ENCODE measurements at regions not wholly inside any gene's neighbourhood (a gene's known extent, or its start where the extent isn't known, plus 50 kb on each side); places are given as distances from the start of the nearest gene placed in this dataset.
"Not testable (repeated sequence)": the region's sequence is repeated elsewhere in the genome, so short reads cannot be mapped to it uniquely, and the experiment has no call there.

DNA sequence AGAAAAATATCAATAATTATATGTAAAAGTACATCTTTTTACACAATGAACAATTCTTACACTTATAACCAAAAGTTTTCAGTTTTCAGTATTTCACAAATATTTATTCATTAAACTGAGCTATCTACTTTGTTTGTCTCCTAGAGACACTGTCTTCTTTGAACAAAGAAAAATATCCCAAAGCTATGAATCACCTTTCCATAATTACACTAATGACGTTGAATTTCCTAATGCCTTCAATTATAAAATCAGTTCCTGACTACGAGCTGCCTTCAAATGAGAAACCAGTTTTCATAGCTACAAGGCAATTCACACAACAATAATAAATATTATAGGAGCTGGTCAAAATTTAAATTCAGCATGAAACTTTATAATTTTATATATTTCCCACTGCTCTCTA lies 201.8 kb upstream of the BRINP3 start:
- Histone ChIP-seq H3K36me3 (no peaks in the 10 kb centered on the region), H3K9me3 (peaks cover 0 to 10% (median 2%) of the 10 kb centered on the region in 8 donors), H3K4me1 (no peaks in the 10 kb centered on the region), H3K4me3 (no peak overlapping the region), H3K27ac (no peak overlapping the region), H3K27me3 (replicated peaks in 1 of 7) (no peaks in the 10 kb centered on the region)
- intact Hi-C loops (cut with DNase I; ENCODE audit: low total_unique reads), result no loop called here
- WGBS, 5 donors, result 61 to 81% (median 72%) methylated on average over 2 of the region's 2 CpGs
- no peak for DNase-seq
- TF ChIP-seq POLR2A (IDR thresholded peaks at IDR 0.05), result no peak
- TF ChIP-seq POLR2AphosphoS5 (IDR thresholded peaks at IDR 0.05), result no peak
- TF ChIP-seq, protein P1, sequence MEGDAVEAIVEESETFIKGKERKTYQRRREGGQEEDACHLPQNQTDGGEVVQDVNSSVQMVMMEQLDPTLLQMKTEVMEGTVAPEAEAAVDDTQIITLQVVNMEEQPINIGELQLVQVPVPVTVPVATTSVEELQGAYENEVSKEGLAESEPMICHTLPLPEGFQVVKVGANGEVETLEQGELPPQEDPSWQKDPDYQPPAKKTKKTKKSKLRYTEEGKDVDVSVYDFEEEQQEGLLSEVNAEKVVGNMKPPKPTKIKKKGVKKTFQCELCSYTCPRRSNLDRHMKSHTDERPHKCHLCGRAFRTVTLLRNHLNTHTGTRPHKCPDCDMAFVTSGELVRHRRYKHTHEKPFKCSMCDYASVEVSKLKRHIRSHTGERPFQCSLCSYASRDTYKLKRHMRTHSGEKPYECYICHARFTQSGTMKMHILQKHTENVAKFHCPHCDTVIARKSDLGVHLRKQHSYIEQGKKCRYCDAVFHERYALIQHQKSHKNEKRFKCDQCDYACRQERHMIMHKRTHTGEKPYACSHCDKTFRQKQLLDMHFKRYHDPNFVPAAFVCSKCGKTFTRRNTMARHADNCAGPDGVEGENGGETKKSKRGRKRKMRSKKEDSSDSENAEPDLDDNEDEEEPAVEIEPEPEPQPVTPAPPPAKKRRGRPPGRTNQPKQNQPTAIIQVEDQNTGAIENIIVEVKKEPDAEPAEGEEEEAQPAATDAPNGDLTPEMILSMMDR (IDR thresholded peaks at IDR 0.05 in 8 of 11, conservative IDR thresholded peaks at IDR 0.05 in 3 of 11), result no peak

DNA sequence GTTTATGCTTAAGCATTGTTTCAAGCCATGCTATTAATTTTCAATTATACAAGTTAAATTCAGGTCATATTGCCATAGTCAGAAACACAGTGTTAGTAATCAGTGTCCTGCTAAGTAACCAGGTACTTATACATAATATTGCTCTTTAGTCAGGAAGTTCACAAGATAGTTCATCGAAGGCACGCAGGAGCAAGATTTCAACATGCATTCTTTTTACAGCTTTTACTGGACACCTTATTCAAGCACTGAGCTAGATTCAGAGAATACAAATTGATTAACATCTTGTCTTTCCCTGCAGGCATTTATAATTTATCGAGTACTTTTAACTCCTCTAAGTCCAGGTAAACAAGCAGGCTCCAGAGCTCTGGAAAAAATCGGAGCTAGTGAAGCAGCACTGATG lies 202.3 kb upstream of the BRINP3 start:
- Histone ChIP-seq H3K27me3 (replicated peaks in 1 of 7) (no peaks in the 10 kb centered on the region), H3K9me3 (peaks cover 0 to 10% (median 1%) of the 10 kb centered on the region in 8 donors), H3K27ac (no peak overlapping the region), H3K36me3 (no peaks in the 10 kb centered on the region), H3K4me3 (no peak overlapping the region), H3K4me1 (no peaks in the 10 kb centered on the region)
- TF ChIP-seq POLR2A (IDR thresholded peaks at IDR 0.05) (no peak), POLR2AphosphoS5 (IDR thresholded peaks at IDR 0.05) (no peak)
- TF ChIP-seq, protein P1 (IDR thresholded peaks at IDR 0.05 in 8 of 11, conservative IDR thresholded peaks at IDR 0.05 in 3 of 11), result no peak
- 66 to 87% (median 85%) methylated on average over 4 of the region's 4 CpGs for WGBS, 5 donors
- no peak for DNase-seq
- intact Hi-C loops (cut with DNase I; ENCODE audit: low total_unique reads), result no loop called here

DNA sequence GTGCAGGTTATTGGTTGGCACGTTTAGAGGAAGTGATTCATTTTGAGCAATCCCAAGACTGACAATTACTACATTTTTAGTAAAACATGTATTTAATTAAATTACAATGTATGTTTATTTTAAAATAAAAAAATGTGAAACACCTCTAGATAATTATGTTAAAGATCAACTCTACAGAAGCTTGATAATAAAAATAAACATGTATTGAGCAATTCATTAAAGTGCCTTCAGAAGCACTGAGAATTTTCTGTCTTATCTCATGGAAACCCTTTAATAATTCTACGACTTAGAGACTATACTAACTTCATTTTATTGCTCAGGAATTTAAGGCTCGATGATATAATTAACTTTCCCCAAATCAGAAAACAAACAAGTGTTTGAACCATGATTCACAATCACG lies 208.0 kb upstream of the BRINP3 start:
- Histone ChIP-seq H3K4me1 (no peaks in the 10 kb centered on the region), H3K27ac (no peak overlapping the region), H3K36me3 (no peaks in the 10 kb centered on the region), H3K4me3 (no peak overlapping the region), H3K9me3 (peaks cover 0 to 4% (median 0%) of the 10 kb centered on the region in 8 donors), H3K27me3 (replicated peaks in 1 of 7) (no peaks in the 10 kb centered on the region)
- 74 to 84% (median 78%) methylated on average over 4 of the region's 4 CpGs for WGBS, 5 donors
- intact Hi-C loops (cut with DNase I; ENCODE audit: low total_unique reads), result no loop called here
- TF ChIP-seq POLR2AphosphoS5 (IDR thresholded peaks at IDR 0.05), result no peak
- no peak for TF ChIP-seq POLR2A (IDR thresholded peaks at IDR 0.05)
- TF ChIP-seq, protein P1 (IDR thresholded peaks at IDR 0.05 in 8 of 11, conservative IDR thresholded peaks at IDR 0.05 in 3 of 11), result no peak
- no peak for DNase-seq

DNA sequence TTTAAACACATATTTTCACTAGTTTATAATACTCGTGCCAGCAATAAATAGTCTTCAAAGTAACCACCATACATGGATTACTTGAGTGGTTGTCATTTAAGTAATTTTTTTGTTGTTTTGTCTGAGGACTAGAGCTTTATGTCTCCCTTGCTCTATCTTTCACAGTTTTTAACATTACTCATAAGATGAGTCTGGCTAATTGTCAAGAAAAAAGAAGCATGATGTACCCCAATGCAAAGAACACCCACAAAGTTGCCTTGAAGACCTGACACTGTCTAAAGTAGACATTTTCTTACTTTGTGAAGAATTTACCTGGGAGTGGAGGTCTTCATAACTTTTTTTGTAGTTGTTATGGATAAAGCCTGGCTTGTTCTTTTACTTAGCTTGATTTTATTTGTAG lies 210.4 kb upstream of the BRINP3 start:
- H3K4me3 ChIP-seq, result no peak overlapping the region
- intact Hi-C loops (cut with DNase I; ENCODE audit: low total_unique reads), result no loop called here
- H3K27ac ChIP-seq, result no peak overlapping the region
- TF ChIP-seq, protein P1 (IDR thresholded peaks at IDR 0.05 in 8 of 11, conservative IDR thresholded peaks at IDR 0.05 in 3 of 11), result no peak
- TF ChIP-seq POLR2A (IDR thresholded peaks at IDR 0.05) (no peak), POLR2AphosphoS5 (IDR thresholded peaks at IDR 0.05) (no peak)
- no peaks in the 10 kb centered on the region for H3K36me3 ChIP-seq
- no peaks in the 10 kb centered on the region for H3K4me1 ChIP-seq
- peaks cover 0 to 18% (median 0%) of the 10 kb centered on the region in 8 donors for H3K9me3 ChIP-seq
- H3K27me3 ChIP-seq (replicated peaks in 1 of 7), result no peaks in the 10 kb centered on the region
- DNase-seq, result no peak
- 59 to 84% (median 69%) methylated on average over 1 of the region's 1 CpG for WGBS, 5 donors

DNA sequence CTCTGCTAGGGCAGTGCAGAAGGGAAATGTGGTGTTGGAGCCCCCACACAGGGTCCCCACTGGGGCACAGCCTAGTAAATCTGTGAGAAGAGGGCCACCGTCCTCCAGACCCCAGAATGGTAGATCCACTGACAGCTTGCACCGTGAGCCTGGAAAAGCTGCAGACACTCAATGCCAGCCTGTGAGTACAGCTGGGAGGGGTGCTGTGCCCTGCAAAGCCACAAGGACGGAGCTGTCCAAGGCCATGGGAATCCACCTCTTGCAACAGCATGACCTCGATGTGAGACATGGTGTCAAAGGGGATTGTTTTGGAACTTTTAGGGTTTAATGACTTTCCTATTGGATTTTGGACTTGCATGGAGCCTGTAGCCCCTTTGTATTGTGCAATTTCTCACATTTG lies 220.8 kb upstream of the BRINP3 start:
- H3K4me3 ChIP-seq; H3K36me3 ChIP-seq; H3K27ac ChIP-seq; H3K27me3 ChIP-seq (replicated peaks in 1 of 7); intact Hi-C loops (cut with DNase I; ENCODE audit: low total_unique reads); DNase-seq; H3K4me1 ChIP-seq: not testable (repeated sequence)
- peaks cover 0 to 11% (median 0%) of the 10 kb centered on the region in 8 donors for H3K9me3 ChIP-seq
- 53 to 84% (median 71%) methylated on average over 2 to 4 of the region's 4 CpGs for WGBS, 5 donors
